BLaER1 (cell line): ENCODE measurements at regions not wholly inside any gene's neighbourhood (a gene's known extent, or its start where the extent isn't known, plus 50 kb on each side); places are given as distances from the start of the nearest gene placed in this dataset.
"Not testable (repeated sequence)": the region's sequence is repeated elsewhere in the genome, so short reads cannot be mapped to it uniquely, and the experiment has no call there.

ENCODE experiments used
- H3K27ac ChIP-seq: shearing (Covaris generic); formaldehyde crosslinking; 2 replicates; pipeline ENCODE4 v1.8.1; 2022
- H3K27me3 ChIP-seq: shearing (Covaris generic); formaldehyde crosslinking; 2 replicates; pipeline ENCODE4 v1.8.1; 2022
- H3K36me3 ChIP-seq: shearing (Covaris generic); formaldehyde crosslinking; 2 replicates; pipeline ENCODE4 v1.8.1; 2022
- H3K4me1 ChIP-seq: shearing (Covaris generic); formaldehyde crosslinking; 2 replicates; pipeline ENCODE4 v1.8.1; 2022
- H3K4me2 ChIP-seq: shearing (Covaris generic); formaldehyde crosslinking; 2 replicates; pipeline ENCODE4 v1.8.1; 2022
- H3K4me3 ChIP-seq: shearing (Covaris generic); formaldehyde crosslinking; 2 replicates; pipeline ENCODE4 v1.8.1; 2022
- H3K9ac ChIP-seq: shearing (Covaris generic); formaldehyde crosslinking; 2 replicates; pipeline ENCODE4 v1.8.1; 2022
- H3K9me3 ChIP-seq: shearing (Covaris generic); formaldehyde crosslinking; 2 replicates; pipeline ENCODE4 v1.8.1; 2022
- H4K20me1 ChIP-seq: shearing (Covaris generic); formaldehyde crosslinking; 2 replicates; pipeline ENCODE4 v1.8.1; 2022
- Cebpa-rat ChIP-seq: shearing (Covaris generic); IDR thresholded peaks from 2 replicates; pipeline ENCODE4 v1.8.1; 2022

DNA sequence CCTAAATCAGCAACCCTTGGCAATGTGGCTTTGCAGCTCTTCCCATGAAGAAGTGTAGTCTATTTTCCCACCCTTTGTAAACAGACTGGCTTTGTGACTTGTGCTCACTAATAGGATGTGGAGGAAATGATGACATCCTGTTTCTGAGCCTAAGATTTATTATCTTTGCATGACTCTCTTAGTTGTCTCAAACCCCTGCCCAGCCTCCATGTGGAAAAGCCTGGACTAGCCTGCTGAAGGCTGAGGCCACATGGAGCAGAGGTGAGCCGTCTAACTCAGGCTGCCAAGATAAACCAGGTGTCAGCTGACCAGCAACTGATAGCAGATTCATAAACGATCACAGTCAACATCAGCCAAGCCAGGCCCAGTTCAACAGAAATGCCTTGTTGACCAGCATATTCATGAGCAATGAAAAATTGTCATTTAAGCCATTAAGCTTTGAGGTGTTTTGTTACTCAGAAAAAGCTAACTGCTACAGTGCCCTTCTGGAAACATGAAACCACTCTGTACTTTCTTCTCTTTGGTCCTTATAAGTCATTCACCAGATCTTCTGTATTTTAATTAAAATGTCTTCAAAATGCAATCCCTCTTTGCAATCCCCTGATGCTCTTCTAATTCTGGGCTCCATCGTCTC is 586.3 kb upstream of the ANKRD30A start:
- Histone ChIP-seq H3K9me3 (no peaks in the 10 kb centered on the region), H3K27me3 (no peaks in the 10 kb centered on the region), H3K4me2 (0 out of 2 replicates have a peak overlapping the region, but pooled peaks have one; percentile 14), H4K20me1 (no peaks in the 10 kb centered on the region), H3K9ac (no peak overlapping the region), H3K4me3 (no peak overlapping the region), H3K27ac (no peak overlapping the region), H3K36me3 (no peaks in the 10 kb centered on the region), H3K4me1 (peaks cover 20% of the 10 kb centered on the region)
- no peak for TF ChIP-seq Cebpa-rat

DNA sequence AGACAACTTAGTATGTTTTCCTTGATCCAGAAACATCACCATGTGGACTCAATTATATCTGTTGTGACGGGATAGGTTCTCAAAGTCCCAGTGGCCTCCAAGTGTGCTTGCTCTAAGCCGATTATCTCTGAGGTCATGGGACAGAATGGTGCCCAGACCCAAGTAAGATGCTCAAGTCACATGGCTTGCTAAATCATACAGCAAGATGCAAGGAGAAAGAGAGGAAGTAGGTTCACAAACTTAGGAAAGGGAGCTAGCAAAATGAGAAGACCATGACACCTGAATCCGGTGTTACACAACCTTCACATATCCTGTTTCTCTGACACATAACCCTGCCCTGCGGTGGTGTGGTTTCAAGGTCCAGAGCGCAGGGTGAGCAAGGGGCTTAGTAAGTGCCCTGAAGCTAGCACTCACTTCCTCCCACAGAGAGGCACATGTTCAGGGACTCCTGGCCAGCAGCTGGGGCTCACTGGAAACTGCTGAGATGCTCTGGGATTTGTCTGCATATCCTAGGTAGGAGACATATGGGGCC is 590.9 kb upstream of the ANKRD30A start:
- Histone ChIP-seq H3K4me1 (peaks cover 23% of the 10 kb centered on the region), H4K20me1 (no peaks in the 10 kb centered on the region), H3K27me3 (no peaks in the 10 kb centered on the region), H3K27ac (0 out of 2 replicates have a peak overlapping the region, but pooled peaks have one; percentile 18), H3K36me3 (no peaks in the 10 kb centered on the region), H3K9ac (no peak overlapping the region), H3K4me3 (no peak overlapping the region), H3K9me3 (0 out of 2 replicates have a peak, but pooled peaks cover 5% of the 10 kb centered on the region), H3K4me2 (peak overlapping the region; percentile 27)
- TF ChIP-seq Cebpa-rat, result peak; percentile 96

DNA sequence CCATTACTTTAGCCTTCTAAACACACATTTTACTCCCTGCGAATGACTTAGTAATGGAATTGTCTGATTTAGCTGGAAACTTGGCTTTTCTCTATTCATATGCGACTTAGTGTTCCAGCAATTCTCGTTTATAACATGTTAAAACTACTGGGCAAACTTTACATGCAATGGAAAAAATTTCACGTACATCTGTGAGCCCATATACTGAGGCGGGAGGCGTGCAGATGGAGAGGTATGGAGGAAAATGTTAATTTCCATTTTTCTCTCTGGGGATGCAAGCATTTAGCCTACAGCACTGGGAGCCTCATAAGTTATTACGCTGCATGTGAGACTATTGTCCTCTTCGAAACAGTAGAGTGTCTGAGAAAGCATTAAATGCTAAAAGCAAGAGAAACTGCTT is 591.5 kb upstream of the ANKRD30A start:
- Histone ChIP-seq H4K20me1 (no peaks in the 10 kb centered on the region), H3K27ac (0 out of 2 replicates have a peak overlapping the region, but pooled peaks have one; percentile 18), H3K9ac (no peak overlapping the region), H3K4me1 (peaks cover 20% of the 10 kb centered on the region), H3K9me3 (0 out of 2 replicates have a peak, but pooled peaks cover 5% of the 10 kb centered on the region), H3K4me3 (no peak overlapping the region), H3K27me3 (no peaks in the 10 kb centered on the region), H3K36me3 (no peaks in the 10 kb centered on the region), H3K4me2 (peak overlapping the region; percentile 27; the same call in 1 of the 2 replicates)
- no peak for TF ChIP-seq Cebpa-rat

- Histone ChIP-seq H3K9me3 (0 out of 2 replicates have a peak, but pooled peaks cover 5% of the 10 kb centered on the region), H3K27ac (no peak overlapping the region), H3K4me2 (no peak overlapping the region), H3K4me1 (peaks cover 17% of the 10 kb centered on the region), H3K36me3 (no peaks in the 10 kb centered on the region), H3K4me3 (no peak overlapping the region), H4K20me1 (no peaks in the 10 kb centered on the region), H3K27me3 (no peaks in the 10 kb centered on the region), H3K9ac (no peak overlapping the region)
- TF ChIP-seq Cebpa-rat, result no peak
Measured at GRCh38 chr10:36533316-36533715, 592.1 kb upstream of the ANKRD30A start.

DNA sequence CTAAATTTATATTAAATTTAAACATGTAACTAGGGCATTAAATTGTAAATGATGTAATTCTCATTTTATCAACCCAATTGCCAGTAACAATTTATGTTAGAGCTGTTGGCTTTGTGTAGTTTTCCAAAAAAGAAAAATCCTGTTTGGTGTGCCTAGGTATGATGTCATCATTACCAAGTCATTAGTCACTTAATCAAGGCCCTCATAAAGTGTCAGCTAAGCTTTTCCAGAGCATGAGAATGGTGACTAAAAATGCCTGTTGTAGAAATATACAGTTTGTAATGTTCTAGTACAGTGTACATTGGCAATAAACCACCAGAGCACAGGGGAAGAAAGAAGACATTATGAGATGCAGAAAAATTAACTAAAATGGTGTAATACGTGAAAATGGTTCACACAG is 593.8 kb upstream of the ANKRD30A start:
- TF ChIP-seq Cebpa-rat, result no peak
- Histone ChIP-seq H3K27ac (no peak overlapping the region), H3K27me3 (no peaks in the 10 kb centered on the region), H3K36me3 (no peaks in the 10 kb centered on the region), H4K20me1 (no peaks in the 10 kb centered on the region), H3K9ac (no peak overlapping the region), H3K4me3 (no peak overlapping the region), H3K9me3 (0 out of 2 replicates have a peak, but pooled peaks cover 5% of the 10 kb centered on the region), H3K4me2 (no peak overlapping the region), H3K4me1 (peaks cover 17% of the 10 kb centered on the region)

GRCh38 chr10:36526033-36526432 is 599.4 kb upstream of the ANKRD30A start:
- no peaks in the 10 kb centered on the region for H3K36me3 ChIP-seq
- no peak overlapping the region for H3K4me3 ChIP-seq
- 0 out of 2 replicates have a peak, but pooled peaks cover 5% of the 10 kb centered on the region for H3K9me3 ChIP-seq
- H3K9ac ChIP-seq, result no peak overlapping the region
- H3K4me2 ChIP-seq, result no peak overlapping the region
- no peaks in the 10 kb centered on the region for H4K20me1 ChIP-seq
- no peak overlapping the region for H3K27ac ChIP-seq
- no peak for TF ChIP-seq Cebpa-rat
- H3K4me1 ChIP-seq, result no peaks in the 10 kb centered on the region
- no peaks in the 10 kb centered on the region for H3K27me3 ChIP-seq

GRCh38 chr10:36524126-36524525 is 601.3 kb upstream of the ANKRD30A start:
- not testable (repeated sequence) for H3K27me3 ChIP-seq, H3K4me3 ChIP-seq, H3K9ac ChIP-seq, H3K27ac ChIP-seq, H3K36me3 ChIP-seq, H3K4me2 ChIP-seq, H4K20me1 ChIP-seq, H3K9me3 ChIP-seq, H3K4me1 ChIP-seq

DNA sequence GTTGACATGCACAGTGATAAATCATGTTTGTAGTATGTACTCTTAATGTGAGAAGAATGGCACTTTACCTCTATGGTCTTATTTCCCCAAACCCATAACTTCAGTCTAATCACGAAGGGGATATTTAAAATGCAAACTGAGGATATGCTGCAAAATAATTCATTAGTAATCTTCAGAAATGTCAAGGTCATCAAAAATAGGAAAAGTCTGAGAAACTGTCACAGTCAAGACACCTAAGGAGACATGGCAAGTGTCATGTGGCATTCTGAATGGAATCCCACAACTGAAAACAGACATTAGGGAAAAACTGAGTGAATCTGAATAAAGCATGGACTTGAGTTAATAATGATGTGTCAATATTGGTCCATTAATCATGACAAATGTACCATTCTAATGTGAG is 605.5 kb upstream of the ANKRD30A start:
- Histone ChIP-seq H3K9ac (no peak overlapping the region), H3K4me1 (no peaks in the 10 kb centered on the region), H3K9me3 (no peaks in the 10 kb centered on the region), H3K36me3 (no peaks in the 10 kb centered on the region), H3K4me2 (no peak overlapping the region), H3K27ac (no peak overlapping the region), H3K4me3 (no peak overlapping the region), H3K27me3 (no peaks in the 10 kb centered on the region), H4K20me1 (no peaks in the 10 kb centered on the region)
- no peak for TF ChIP-seq Cebpa-rat

DNA sequence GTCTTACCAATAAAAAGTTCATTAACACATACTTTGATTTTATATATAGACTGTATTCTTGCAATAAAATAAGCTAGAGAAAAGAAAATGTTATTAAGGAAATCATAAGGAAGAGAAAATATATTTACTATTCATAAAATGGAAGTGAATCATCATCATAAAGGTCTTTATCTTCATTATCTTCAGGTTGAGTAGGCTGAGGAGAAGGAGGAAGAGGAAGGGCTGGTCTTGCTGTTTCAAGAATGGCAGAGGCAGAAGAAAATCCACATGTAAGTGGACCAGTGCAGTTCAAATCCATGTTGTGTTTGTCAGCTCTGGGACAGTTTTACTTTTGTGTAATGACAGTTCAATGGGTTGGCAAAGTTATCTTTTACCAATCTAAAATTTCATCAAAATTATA is 609.1 kb upstream of the ANKRD30A start:
- no peaks in the 10 kb centered on the region for H3K4me1 ChIP-seq
- no peaks in the 10 kb centered on the region for H3K9me3 ChIP-seq
- no peak overlapping the region for H3K9ac ChIP-seq
- no peaks in the 10 kb centered on the region for H4K20me1 ChIP-seq
- no peaks in the 10 kb centered on the region for H3K27me3 ChIP-seq
- no peak overlapping the region for H3K27ac ChIP-seq
- no peak overlapping the region for H3K4me3 ChIP-seq
- no peak for TF ChIP-seq Cebpa-rat
- no peaks in the 10 kb centered on the region for H3K36me3 ChIP-seq
- H3K4me2 ChIP-seq, result no peak overlapping the region

DNA sequence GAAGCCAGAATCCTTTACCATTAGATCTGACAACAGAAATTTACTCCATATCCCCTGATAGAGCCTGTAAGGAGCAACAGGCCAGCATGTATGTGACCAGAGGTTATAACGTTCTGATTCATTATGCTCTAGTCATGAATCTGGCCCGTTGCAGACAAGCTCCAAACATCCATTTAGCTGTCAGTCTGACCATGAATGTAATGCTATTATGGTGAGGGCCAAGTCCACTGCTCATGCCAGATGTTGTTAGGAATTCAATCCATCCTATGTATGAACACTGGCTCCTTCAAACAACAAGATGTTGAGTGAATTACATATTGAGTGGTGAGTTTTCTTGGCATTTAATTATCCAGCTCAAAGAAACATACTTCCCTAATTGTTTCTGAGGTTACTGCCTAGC is 610.1 kb upstream of the ANKRD30A start:
- H4K20me1 ChIP-seq, result no peaks in the 10 kb centered on the region
- H3K9ac ChIP-seq, result no peak overlapping the region
- no peaks in the 10 kb centered on the region for H3K9me3 ChIP-seq
- no peaks in the 10 kb centered on the region for H3K27me3 ChIP-seq
- H3K4me2 ChIP-seq, result no peak overlapping the region
- no peak overlapping the region for H3K27ac ChIP-seq
- no peak for TF ChIP-seq Cebpa-rat
- no peaks in the 10 kb centered on the region for H3K4me1 ChIP-seq
- no peaks in the 10 kb centered on the region for H3K36me3 ChIP-seq
- no peak overlapping the region for H3K4me3 ChIP-seq

DNA sequence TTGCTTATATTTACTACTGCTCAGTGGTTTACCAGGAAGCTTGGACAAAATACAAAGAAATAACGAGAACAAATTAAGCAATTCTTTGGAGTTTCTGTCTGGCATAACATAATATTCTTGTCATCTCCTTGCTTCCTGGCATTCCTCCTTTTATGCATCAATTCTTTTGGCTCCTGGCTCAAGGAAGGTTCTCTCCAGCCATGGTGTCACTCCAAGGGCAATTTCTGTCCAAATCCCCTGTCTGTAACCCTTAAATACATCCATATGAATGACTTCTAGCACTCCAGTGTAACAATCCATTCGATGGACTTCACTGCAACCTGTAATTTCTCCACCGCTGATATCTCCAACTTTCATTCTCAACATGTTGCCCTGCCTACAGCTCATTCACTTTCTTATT is 617.7 kb upstream of the ANKRD30A start:
- Histone ChIP-seq H3K27me3 (no peaks in the 10 kb centered on the region), H3K36me3 (no peaks in the 10 kb centered on the region), H3K9me3 (no peaks in the 10 kb centered on the region), H3K27ac (no peak overlapping the region), H3K4me3 (no peak overlapping the region), H3K4me2 (no peak overlapping the region), H3K4me1 (no peaks in the 10 kb centered on the region), H4K20me1 (no peaks in the 10 kb centered on the region), H3K9ac (no peak overlapping the region)
- no peak for TF ChIP-seq Cebpa-rat
